Coronary artery (tissue), 2 donors: ENCODE measurements at regions not wholly inside any gene's neighbourhood (a gene's known extent, or its start where the extent isn't known, plus 50 kb on each side); places are given as distances from the start of the nearest gene placed in this dataset.
A peak's percentile ranks its signal among the peaks of the same experiment; 100 is the strongest.
"Not testable (repeated sequence)": the region's sequence is repeated elsewhere in the genome, so short reads cannot be mapped to it uniquely, and the experiment has no call there.

Experiments used
- DNase-seq: peaks from one replicate; pipeline ENCODE4 v3.0.0-alpha.2; 2017; ENCODE audit warnings: low spot score
- H3K27ac ChIP-seq, 2 donors: fragments of 200-600 bp; sonication (generic); one replicate each; pipeline ENCODE4 v1.5.1; 2016 to 2019
- H3K4me3 ChIP-seq: fragments of 200-600 bp; sonication (generic); 2 replicates; pipeline ENCODE4 v1.5.1; 2016; ENCODE audit warnings: mild to moderate bottlenecking, moderate library complexity
- CTCF ChIP-seq: fragments of 200-600 bp; sonication (generic); IDR thresholded peaks from one replicate; pipeline ENCODE4 v1.5.1; 2019; ENCODE audit warnings: antibody characterized with exemption

GRCh38 chr3:23726811-23727548 is 78.8 kb upstream of the UBE2E1 start:
- no peak for TF ChIP-seq CTCF
- Histone ChIP-seq H3K4me3 (no peak overlapping the region), H3K27ac (no peak overlapping the region)
- DNase-seq: no peak

- no peak for DNase-seq
- TF ChIP-seq CTCF: no peak
- Histone ChIP-seq H3K27ac (no peak overlapping the region), H3K4me3 (no peak overlapping the region)
Observed at GRCh38 chr3:23728601-23729117, 77.1 kb upstream of the UBE2E1 start.

GRCh38 chr3:23729362-23729761 is 76.4 kb upstream of the UBE2E1 start:
- not testable (repeated sequence) for H3K4me3 ChIP-seq, DNase-seq, H3K27ac ChIP-seq

- no peak for TF ChIP-seq CTCF
Observed at GRCh38 chr3:23734481-23734880, 71.3 kb upstream of the UBE2E1 start.

GRCh38 chr3:23735062-23735461 is 70.7 kb upstream of the UBE2E1 start:
- no peak for TF ChIP-seq CTCF

More at GRCh38 chr3:23734481-23734880, 71.3 kb upstream of the UBE2E1 start:
- Histone ChIP-seq H3K4me3 (no peak overlapping the region), H3K27ac (no peak overlapping the region)
- DNase-seq: no peak

DNA sequence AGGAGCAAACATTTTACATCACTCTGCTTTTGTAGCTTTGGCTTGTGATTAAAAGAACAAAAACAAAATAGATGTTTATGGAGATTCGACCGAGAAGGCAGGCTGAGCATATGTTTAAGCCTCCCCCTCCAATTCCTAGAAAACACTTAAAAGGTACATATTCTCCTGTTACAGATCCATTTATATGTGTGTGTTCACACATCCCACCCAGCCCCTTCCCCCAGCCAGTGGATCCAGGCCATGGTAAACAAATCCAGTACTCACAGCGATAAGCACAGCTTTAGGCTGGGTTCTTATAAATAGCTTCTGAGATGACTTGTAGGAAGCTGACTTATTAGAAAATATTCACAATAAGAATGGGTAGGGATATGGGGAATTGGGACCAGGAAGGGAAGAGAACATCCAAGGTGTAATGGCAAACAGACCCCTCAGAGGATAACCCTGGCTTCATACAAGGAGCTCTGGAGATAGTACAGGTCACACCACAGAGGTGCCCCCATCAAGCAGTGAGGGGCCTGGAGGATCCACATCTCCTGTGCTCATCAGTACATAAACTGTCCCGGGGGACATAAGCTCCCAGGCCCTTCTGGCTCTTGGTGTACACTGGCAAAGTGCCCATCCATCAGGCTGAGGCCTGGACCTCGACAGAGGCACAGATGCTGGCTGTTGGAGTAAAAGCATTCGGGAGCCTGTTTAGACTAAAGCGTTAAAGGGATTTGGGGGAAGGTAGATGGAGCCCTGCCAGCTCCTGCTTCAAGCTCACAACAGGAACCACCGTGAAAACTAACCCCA is 70.0 kb upstream of the UBE2E1 start:
- DNase-seq: no peak
- Histone ChIP-seq H3K27ac (peak overlapping the region in 1 of 2 donors; percentile 26), H3K4me3 (no peak overlapping the region)
- TF ChIP-seq CTCF: no peak

More at GRCh38 chr3:23735062-23735461, 70.7 kb upstream of the UBE2E1 start:
- no peak for DNase-seq
- no peak overlapping the region for H3K4me3 ChIP-seq
- H3K27ac ChIP-seq: peak overlapping the region in 1 of 2 donors; percentile 26

DNA sequence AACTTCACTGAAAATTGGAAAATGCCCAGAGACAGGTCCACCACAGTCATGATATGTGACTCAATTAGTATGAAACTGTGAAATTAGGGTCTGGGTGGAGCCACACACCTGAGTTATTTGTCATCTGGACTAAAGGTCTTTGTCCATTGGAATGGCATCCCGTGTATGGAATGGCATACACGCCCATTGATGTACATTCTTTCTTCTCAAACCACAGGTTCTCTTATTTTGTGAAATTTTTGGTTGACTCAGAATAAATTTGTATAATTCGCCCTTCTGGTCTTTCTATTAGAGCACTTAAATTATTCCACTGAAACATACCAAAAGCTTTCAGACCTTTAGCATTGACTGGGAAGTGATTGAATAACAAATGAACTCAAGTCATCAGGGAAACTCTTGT is 66.8 kb upstream of the UBE2E1 start:
- Histone ChIP-seq H3K27ac (no peak overlapping the region), H3K4me3 (no peak overlapping the region)
- DNase-seq: no peak
- no peak for TF ChIP-seq CTCF
